Spleen (tissue), 11 donors: ENCODE measurements at regions not wholly inside any gene's neighbourhood (a gene's known extent, or its start where the extent isn't known, plus 50 kb on each side); places are given as distances from the start of the nearest gene placed in this dataset.

Source experiments
- DNase-seq: peaks from one replicate; pipeline ENCODE4 v3.0.0-alpha.2; 2020
- H3K27ac ChIP-seq, 8 donors: fragments of 200-600 bp; sonication (generic) in 7 of 8; 1 replicate in 4 of 8; 2 replicates in 4 of 8; pipeline versions ENCODE4 v1.5.0 to v1.8.0; 2016 to 2021; ENCODE audit warnings: inconsistent platforms in 4 of 8, mild to moderate bottlenecking in 4 of 8, moderate library complexity in 1 of 8
- H3K27me3 ChIP-seq, 7 donors: fragments of 200-600 bp; sonication (generic) in 6 of 7; replicated peaks in 1 of 7; 1 replicate in 4 of 7; 2 replicates in 3 of 7; pipeline versions ENCODE4 v1.5.0 to v1.8.0; 2016 to 2021; ENCODE audit warnings: inconsistent platforms in 3 of 7, mild to moderate bottlenecking in 1 of 7
- H3K36me3 ChIP-seq, 6 donors: fragments of 200-600 bp; sonication (generic) in 5 of 6; 1 replicate in 4 of 6; 2 replicates in 2 of 6; pipeline versions ENCODE4 v1.5.0 to v1.8.0; 2016 to 2021; ENCODE audit warnings: inconsistent platforms in 2 of 6
- H3K4me1 ChIP-seq, 6 donors: fragments of 200-600 bp; sonication (generic) in 5 of 6; 1 replicate in 3 of 6; 2 replicates in 3 of 6; pipeline versions ENCODE4 v1.5.0 to v1.8.0; 2016 to 2021; ENCODE audit warnings: inconsistent platforms in 3 of 6
- H3K4me3 ChIP-seq, 8 donors: fragments of 200-600 bp; sonication (generic) in 7 of 8; 1 replicate in 4 of 8; 2 replicates in 4 of 8; pipeline versions ENCODE4 v1.5.0 to v1.8.0; 2016 to 2021; ENCODE audit warnings: inconsistent platforms in 4 of 8, mild to moderate bottlenecking in 4 of 8, moderate library complexity in 2 of 8
- H3K9me3 ChIP-seq, 8 donors: fragments of 200-600 bp; sonication (generic) in 7 of 8; 1 replicate in 4 of 8; 2 replicates in 4 of 8; pipeline versions ENCODE4 v1.5.0 to v1.8.0; 2016 to 2021; ENCODE audit warnings: inconsistent platforms in 4 of 8
- POLR2A ChIP-seq, 3 donors: fragments of 450-650 bp; IDR thresholded peaks; one replicate each; pipeline ENCODE4 v1.5.1; 2017; ENCODE audit warnings: antibody characterized with exemption in 3 of 3, mild to moderate bottlenecking in 1 of 3
- POLR2AphosphoS5 ChIP-seq, 3 donors: sonication (generic); formaldehyde crosslinking; IDR thresholded peaks; one replicate each; pipeline ENCODE4 v1.5.1; 2017; ENCODE audit warnings: antibody characterized with exemption in 3 of 3
- WGBS, 5 donors: extraction: QIAGEN DNeasy Blood & Tissue Kit in 3 of 5; methylation state at CpG; one replicate each; pipeline versions ENCODE4 v1.1.5 to v1.1.7; 2013 to 2018; 5-methylcytosine and 5-hydroxymethylcytosine counted together
- intact Hi-C: fragments of 100-400 bp; cut with DNase I; formaldehyde crosslinking; loops from one replicate; pipeline ENCODE4 v1.15.0; 2023; ENCODE audit warnings: low total_unique reads
- TF ChIP-seq, protein P1 (sequence below), 11 experiments: fragments of 200-600 bp in 7 of 11; fragments of 450-650 bp in 4 of 11; sonication (generic) in 4 of 11; IDR thresholded peaks in 8 of 11; conservative IDR thresholded peaks in 3 of 11; 1 replicate in 7 of 11; 2 replicates in 4 of 11; pipeline versions ENCODE4 v1.4.0 to v1.8.0; 2016 to 2021; ENCODE audit warnings: antibody characterized with exemption in 11 of 11, inconsistent platforms in 4 of 11, mild to moderate bottlenecking in 1 of 11
- donor health status: healthy with polysubstance abuse.
- donor health status: DM: no; HTN: no; CAD: no; lungs with moderate emphysema.
- donor health status: DM: no; HTN: no; CAD: no.
- donor health status: Bipolar disorder and iron deficiency.
- donor health status: healthy.
- donor health status: DM: no; HTN: no; CAD: no.
- donor health status: DM: yes; HTN: yes; CAD: no.

DNA sequence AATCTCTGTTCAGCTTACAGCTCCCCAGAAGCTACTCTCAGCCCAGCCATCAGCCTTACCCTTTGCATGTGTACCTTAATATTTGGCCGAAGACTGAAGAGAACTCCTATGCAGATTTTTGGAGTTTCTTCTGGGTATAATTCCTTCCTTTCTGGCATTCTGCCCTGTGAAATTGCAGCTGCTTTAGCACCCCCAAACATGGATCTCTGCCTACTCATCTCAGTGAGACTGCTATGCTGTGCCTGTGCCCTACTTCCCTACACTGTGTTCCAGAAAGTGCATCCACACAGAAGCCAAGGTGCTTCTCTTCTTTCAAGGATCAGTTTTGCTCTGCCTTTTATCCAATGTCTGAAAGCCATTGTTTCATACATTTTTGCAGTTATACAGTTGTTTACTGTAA lies 81.6 kb downstream of the NPY start:
- Histone ChIP-seq H3K9me3 (no peaks in the 10 kb centered on the region), H3K4me3 (no peak overlapping the region), H3K27me3 (no peaks in the 10 kb centered on the region), H3K27ac (no peak overlapping the region), H3K36me3 (no peaks in the 10 kb centered on the region), H3K4me1 (no peaks in the 10 kb centered on the region)
- 79 to 93% (median 80%) methylated on average over 1 of the region's 1 CpG for WGBS, 5 donors
- no peak for DNase-seq
- no peak for TF ChIP-seq POLR2AphosphoS5 (IDR thresholded peaks at IDR 0.05)
- TF ChIP-seq, protein P1, sequence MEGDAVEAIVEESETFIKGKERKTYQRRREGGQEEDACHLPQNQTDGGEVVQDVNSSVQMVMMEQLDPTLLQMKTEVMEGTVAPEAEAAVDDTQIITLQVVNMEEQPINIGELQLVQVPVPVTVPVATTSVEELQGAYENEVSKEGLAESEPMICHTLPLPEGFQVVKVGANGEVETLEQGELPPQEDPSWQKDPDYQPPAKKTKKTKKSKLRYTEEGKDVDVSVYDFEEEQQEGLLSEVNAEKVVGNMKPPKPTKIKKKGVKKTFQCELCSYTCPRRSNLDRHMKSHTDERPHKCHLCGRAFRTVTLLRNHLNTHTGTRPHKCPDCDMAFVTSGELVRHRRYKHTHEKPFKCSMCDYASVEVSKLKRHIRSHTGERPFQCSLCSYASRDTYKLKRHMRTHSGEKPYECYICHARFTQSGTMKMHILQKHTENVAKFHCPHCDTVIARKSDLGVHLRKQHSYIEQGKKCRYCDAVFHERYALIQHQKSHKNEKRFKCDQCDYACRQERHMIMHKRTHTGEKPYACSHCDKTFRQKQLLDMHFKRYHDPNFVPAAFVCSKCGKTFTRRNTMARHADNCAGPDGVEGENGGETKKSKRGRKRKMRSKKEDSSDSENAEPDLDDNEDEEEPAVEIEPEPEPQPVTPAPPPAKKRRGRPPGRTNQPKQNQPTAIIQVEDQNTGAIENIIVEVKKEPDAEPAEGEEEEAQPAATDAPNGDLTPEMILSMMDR (IDR thresholded peaks at IDR 0.05 in 8 of 11, conservative IDR thresholded peaks at IDR 0.05 in 3 of 11), result no peak
- no peak for TF ChIP-seq POLR2A (IDR thresholded peaks at IDR 0.05)
- intact Hi-C loops, result no loop called here

DNA sequence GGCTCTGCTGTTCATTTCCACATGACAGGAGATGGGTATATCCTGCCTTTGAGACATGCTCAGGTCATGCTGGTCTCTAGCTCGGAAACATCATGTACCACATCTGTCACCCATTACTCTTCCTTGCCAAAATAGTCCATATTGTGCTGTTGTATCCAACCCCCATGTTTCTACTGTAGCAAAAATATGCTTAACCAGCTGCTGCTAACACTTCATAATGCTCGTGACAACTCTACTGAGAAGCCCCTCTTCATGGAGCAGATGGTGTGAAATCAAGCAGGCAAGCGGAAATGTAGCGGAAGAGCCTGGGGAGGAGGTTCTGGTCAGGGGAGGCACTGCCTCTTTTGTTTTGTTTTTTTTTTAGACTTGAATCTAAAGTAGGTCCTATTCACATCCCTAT lies 82.9 kb downstream of the NPY start:
- Histone ChIP-seq H3K27ac (no peak overlapping the region), H3K9me3 (no peaks in the 10 kb centered on the region), H3K4me1 (no peaks in the 10 kb centered on the region), H3K4me3 (no peak overlapping the region), H3K27me3 (no peaks in the 10 kb centered on the region), H3K36me3 (no peaks in the 10 kb centered on the region)
- DNase-seq, result no peak
- 74 to 86% (median 78%) methylated on average over 4 of the region's 4 CpGs for WGBS, 5 donors
- no peak for TF ChIP-seq POLR2A (IDR thresholded peaks at IDR 0.05)
- intact Hi-C loops, result no loop called here

DNA sequence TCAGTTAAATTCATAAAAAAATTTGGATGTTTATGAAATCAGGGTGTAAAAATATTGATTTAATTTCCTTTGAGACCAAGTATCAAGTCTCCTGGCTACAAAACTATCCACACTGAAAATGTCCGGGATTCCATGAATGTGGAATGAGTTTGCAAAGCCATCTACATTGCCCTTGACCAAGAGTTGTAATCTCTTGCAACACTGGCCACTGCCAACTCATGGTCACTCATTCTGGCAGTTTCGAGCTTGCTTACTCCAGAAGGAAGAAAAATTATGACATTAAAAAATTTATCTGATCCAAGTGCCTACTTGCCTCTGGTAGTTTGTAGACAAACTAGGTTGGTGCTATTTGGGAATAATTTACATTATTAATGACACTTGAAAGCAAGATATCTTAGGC lies 84.2 kb downstream of the NPY start:
- Histone ChIP-seq H3K4me3 (no peak overlapping the region), H3K36me3 (no peaks in the 10 kb centered on the region), H3K9me3 (no peaks in the 10 kb centered on the region), H3K4me1 (no peaks in the 10 kb centered on the region), H3K27me3 (no peaks in the 10 kb centered on the region), H3K27ac (no peak overlapping the region)
- intact Hi-C loops, result no loop called here
- 78 to 93% (median 87%) methylated on average over 2 of the region's 2 CpGs for WGBS, 5 donors
- DNase-seq, result no peak
- TF ChIP-seq POLR2A (IDR thresholded peaks at IDR 0.05) (no peak), POLR2AphosphoS5 (IDR thresholded peaks at IDR 0.05) (no peak)
- TF ChIP-seq, protein P1 (IDR thresholded peaks at IDR 0.05 in 8 of 11, conservative IDR thresholded peaks at IDR 0.05 in 3 of 11), result no peak

DNA sequence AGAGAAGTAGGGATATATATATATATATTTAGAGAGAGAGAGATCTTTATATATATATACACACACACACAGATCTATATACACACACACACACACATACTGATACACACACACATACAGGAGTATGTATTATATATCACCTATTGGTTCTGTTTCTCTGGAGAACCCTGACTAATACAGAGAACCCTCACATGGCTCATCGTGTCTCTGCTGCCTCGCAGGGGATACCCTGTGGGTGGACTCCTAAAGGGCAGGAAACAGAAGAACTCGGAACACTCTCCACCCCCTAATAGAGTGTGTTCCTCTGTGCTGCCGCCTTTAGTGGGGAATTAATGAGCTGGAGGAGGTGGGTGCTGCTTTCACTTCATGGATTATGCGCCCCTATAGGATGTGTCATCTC lies 86.6 kb downstream of the NPY start:
- Histone ChIP-seq H3K36me3 (no peaks in the 10 kb centered on the region), H3K9me3 (no peaks in the 10 kb centered on the region), H3K4me1 (no peaks in the 10 kb centered on the region), H3K4me3 (no peak overlapping the region), H3K27me3 (no peaks in the 10 kb centered on the region), H3K27ac (no peak overlapping the region)
- no peak for DNase-seq
- no peak for TF ChIP-seq POLR2A (IDR thresholded peaks at IDR 0.05)
- TF ChIP-seq, protein P1 (IDR thresholded peaks at IDR 0.05 in 8 of 11, conservative IDR thresholded peaks at IDR 0.05 in 3 of 11), result no peak
- TF ChIP-seq POLR2AphosphoS5 (IDR thresholded peaks at IDR 0.05), result no peak
- 61 to 82% (median 77%) methylated on average over 5 of the region's 5 CpGs for WGBS, 5 donors
- intact Hi-C loops, result no loop called here
